SK-N-SH treated with all-trans-retinoic acid at 6 μM for 48 hours (cell line): ENCODE measurements at regions not wholly inside any gene's neighbourhood (a gene's known extent, or its start where the extent isn't known, plus 50 kb on each side); places are given as distances from the start of the nearest gene placed in this dataset.

Experiments used
- ARNTL ChIP-seq: fragments of 450-650 bp; formaldehyde crosslinking; IDR thresholded peaks from 2 replicates; pipeline ENCODE4 v1.5.0; 2020; ENCODE audit warnings: low read depth, mild to moderate bottlenecking, moderate library complexity, borderline replicate concordance
- CREB5 ChIP-seq: fragments of 250-450 bp; sonication (Bioruptor Pico); IDR thresholded peaks from 2 replicates; pipeline ENCODE4 v1.5.1; 2020; ENCODE audit warnings: low read depth, mild to moderate bottlenecking, moderate library complexity
- ISL1 ChIP-seq: fragments of 250-450 bp; sonication (Bioruptor Pico); IDR thresholded peaks from 2 replicates; pipeline ENCODE4 v2.1.2; 2022; ENCODE audit warnings: mild to moderate bottlenecking, moderate library complexity
- PATZ1 ChIP-seq: fragments of 250-450 bp; sonication (Bioruptor Pico); IDR thresholded peaks from 2 replicates; pipeline ENCODE4 v1.8.0; 2020; ENCODE audit warnings: mild to moderate bottlenecking, moderate library complexity, borderline replicate concordance
- PPARA ChIP-seq: fragments of 250-450 bp; sonication (Bioruptor Pico); IDR thresholded peaks from 2 replicates; pipeline ENCODE4 v1.5.0; 2020; ENCODE audit warnings: mild to moderate bottlenecking, borderline replicate concordance
- RARB ChIP-seq: fragments of 250-450 bp; sonication (Bioruptor Pico); IDR thresholded peaks from 2 replicates; pipeline ENCODE4 v1.8.0; 2021; ENCODE audit warnings: mild to moderate bottlenecking, moderate library complexity
- TOX ChIP-seq: fragments of 250-450 bp; sonication (Bioruptor Pico); IDR thresholded peaks from 2 replicates; pipeline ENCODE4 v1.8.0; 2021; ENCODE audit warnings: mild to moderate bottlenecking, moderate library complexity, borderline replicate concordance
- ZC3H10 ChIP-seq: fragments of 250-450 bp; sonication (Bioruptor Pico); IDR thresholded peaks from 2 replicates; pipeline ENCODE4 v1.5.1; 2021; ENCODE audit warnings: mild to moderate bottlenecking, moderate library complexity
- ZNF565 ChIP-seq: fragments of 450-650 bp; formaldehyde crosslinking; conservative IDR thresholded peaks from 2 replicates; pipeline ENCODE4 v1.5.0; 2020; ENCODE audit warnings: low read depth, mild to moderate bottlenecking, moderate library complexity
- ZNF70 ChIP-seq: fragments of 450-650 bp; formaldehyde crosslinking; IDR thresholded peaks from 2 replicates; pipeline ENCODE4 v1.5.0; 2020; ENCODE audit warnings: mild to moderate bottlenecking, moderate library complexity
- ZNF8 ChIP-seq: fragments of 450-650 bp; formaldehyde crosslinking; IDR thresholded peaks from 2 replicates; pipeline ENCODE4 v1.5.0; 2020; ENCODE audit warnings: mild to moderate bottlenecking, moderate library complexity

GRCh38 chr2:118457951-118458350 lies 369.7 kb downstream of the INSIG2 start:
- TF ChIP-seq ISL1 (no peak), CREB5 (CRISPR knock-in tag) (no peak), ZNF70 (no peak), ZNF565 (CRISPR knock-in tag) (no peak), ZC3H10 (CRISPR knock-in tag) (no peak), PATZ1 (CRISPR knock-in tag) (no peak), PPARA (CRISPR knock-in tag) (no peak), ARNTL (CRISPR knock-in tag) (no peak), RARB (CRISPR knock-in tag) (no peak), TOX (CRISPR knock-in tag) (no peak), ZNF8 (CRISPR knock-in tag) (no peak)
